T-helper 17 cell (primary cell): ENCODE measurements at regions not wholly inside any gene's neighbourhood (a gene's known extent, or its start where the extent isn't known, plus 50 kb on each side); places are given as distances from the start of the nearest gene placed in this dataset.
"Not testable (repeated sequence)": the region's sequence is repeated elsewhere in the genome, so short reads cannot be mapped to it uniquely, and the experiment has no call there.

Source experiments
- ATAC-seq: fragments of 150-1000 bp; cut with Tn5 transposase; 2 replicates; pipeline ENCODE4 v1.10.0; 2021; ENCODE audit warnings: mild to moderate bottlenecking, moderate library complexity
- DNase-seq, 3 donors: peaks; one replicate each; pipeline versions ENCODE4 v3.0.0 to v3.0.0-alpha.2; 2020 to 2021
- H3K9me3 ChIP-seq: one replicate; pipeline ENCODE4 v1.7.0; 2013; ENCODE audit warnings: low read length, mild to moderate bottlenecking; ENCODE audit not compliant: control insufficient read depth, poor library complexity, severe bottlenecking
- H3K27ac Mint-ChIP-seq: one replicate; pipeline ENCODE4 v1.8.0; 2022; ENCODE audit warnings: mild to moderate bottlenecking, moderate library complexity, mixed read lengths
- H3K27me3 Mint-ChIP-seq: one replicate; pipeline ENCODE4 v1.8.0; 2022; ENCODE audit warnings: mixed read lengths
- H3K36me3 Mint-ChIP-seq: one replicate; pipeline ENCODE4 v1.8.0; 2022; ENCODE audit warnings: low read depth, mixed read lengths
- H3K4me1 Mint-ChIP-seq: one replicate; pipeline ENCODE4 v1.8.0; 2022; ENCODE audit warnings: mild to moderate bottlenecking, mixed read lengths
- H3K4me3 Mint-ChIP-seq: one replicate; pipeline ENCODE4 v1.8.0; 2022; ENCODE audit warnings: mild to moderate bottlenecking, moderate library complexity, mixed read lengths

DNA sequence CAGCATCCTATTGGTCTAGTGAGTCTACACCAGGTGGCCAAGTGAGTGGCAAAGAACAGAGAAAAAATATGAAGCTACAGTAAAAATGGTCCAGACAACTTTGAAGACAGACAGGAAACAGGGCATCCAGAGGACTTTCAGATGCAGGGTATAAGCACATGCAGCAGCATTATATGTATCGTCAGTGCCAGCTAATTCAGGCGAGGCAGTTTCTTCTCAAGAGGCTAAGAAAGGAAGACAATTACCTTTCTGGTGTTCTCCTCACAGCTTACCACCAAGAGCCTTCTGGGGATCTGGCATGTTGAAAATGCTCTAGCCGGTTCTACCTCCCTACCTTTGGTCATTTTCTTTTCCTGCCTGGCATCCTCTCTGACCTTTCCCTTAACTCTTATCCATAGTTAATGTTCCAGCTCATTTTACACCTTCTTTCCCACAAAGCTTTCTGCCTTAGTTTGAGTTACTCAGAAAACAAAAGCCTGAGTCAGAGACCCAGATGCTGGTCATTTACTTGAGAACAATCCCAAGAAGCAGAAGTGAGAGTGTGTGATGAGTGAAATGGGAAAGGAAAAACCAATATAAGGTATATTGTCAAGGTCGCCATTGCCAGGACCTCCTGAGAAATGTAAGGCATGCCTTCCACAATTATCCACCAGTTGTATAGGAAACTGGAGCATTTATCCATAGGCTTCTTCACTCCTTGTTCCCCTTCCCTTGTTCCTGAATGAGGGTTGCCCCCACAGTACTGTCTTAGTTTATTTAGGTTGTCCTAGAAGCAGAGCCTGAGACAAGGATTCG lies 444.1 kb downstream of the PLPP3 start:
- Mint-ChIP-seq H3K27ac (no peak overlapping the region), H3K4me1 (no peaks in the 10 kb centered on the region), H3K4me3 (no peak overlapping the region), H3K27me3 (peaks cover 5% of the 10 kb centered on the region), H3K36me3 (no peaks in the 10 kb centered on the region)
- DNase-seq, result no peak
- no peak for ATAC-seq
- no peaks in the 10 kb centered on the region for H3K9me3 ChIP-seq

DNA sequence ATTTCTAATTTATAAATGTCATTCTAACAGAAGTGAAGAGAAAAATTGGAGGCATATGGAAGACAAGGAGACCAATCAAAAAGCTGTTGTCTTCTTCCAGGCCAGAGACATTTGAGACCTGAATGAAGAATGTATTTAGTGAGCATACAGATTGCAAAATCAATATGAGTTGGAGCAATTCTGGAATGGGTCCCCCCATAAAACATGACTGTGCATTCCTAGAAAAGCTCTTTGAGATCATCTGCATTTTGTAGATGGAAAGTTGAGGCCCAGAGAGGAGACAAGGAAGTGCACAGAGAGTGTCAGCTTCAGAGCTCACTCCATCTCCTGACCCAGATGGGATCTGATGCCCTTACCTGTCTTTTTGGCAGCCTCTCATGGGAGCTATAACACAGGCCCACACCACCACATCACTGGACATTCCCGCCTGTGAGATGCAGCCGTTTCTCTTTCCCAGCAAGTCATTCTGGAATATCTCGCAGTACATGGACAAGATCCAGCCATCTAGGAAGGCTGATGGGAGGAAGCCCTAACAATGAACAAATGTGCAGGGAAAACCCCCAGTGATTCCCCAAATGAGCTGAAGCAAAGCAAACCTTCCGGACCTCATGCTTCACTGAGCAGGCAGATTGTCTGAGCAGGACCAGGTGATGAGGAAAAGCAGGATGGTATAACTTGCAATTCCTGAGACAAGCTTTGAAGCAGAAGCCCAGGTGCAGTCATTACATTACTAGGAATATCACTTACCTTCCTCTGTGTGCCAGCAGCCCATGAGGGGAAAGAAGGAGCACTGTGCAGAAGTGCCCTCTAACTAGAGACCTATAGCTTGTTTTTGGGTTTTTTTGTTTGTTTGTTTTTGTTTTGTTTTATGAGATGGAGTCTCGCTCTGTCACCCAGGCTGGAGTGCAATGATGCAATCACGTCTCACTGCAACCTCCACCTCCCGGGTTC lies 445.6 kb downstream of the PLPP3 start:
- no peaks in the 10 kb centered on the region for H3K4me1 Mint-ChIP-seq
- no peak overlapping the region for H3K27ac Mint-ChIP-seq
- DNase-seq (no peak), ATAC-seq (no peak)
- H3K36me3 Mint-ChIP-seq, result no peaks in the 10 kb centered on the region
- no peaks in the 10 kb centered on the region for H3K27me3 Mint-ChIP-seq
- no peaks in the 10 kb centered on the region for H3K9me3 ChIP-seq
- H3K4me3 Mint-ChIP-seq, result no peak overlapping the region

DNA sequence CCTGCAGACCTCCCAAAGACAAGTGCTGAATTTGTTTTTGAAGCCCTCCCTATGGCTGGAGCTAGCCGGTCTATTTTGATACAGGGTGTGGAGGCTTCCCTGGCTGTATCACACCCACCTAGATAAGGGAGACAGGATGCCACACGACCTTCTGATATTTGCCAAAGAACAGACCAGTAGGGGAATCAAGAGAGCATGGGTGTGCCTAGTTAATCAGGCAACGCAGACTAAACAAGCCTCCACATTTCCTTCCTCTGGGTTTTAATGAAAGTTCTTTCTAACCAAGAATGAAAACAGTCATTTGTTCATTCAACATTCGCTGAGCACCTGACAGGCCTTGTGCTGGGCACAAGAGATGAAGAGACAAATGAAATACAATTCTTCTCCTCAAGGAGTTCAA lies 446.8 kb downstream of the PLPP3 start:
- DNase-seq (no peak), ATAC-seq (no peak)
- H3K9me3 ChIP-seq, result no peaks in the 10 kb centered on the region
- Mint-ChIP-seq H3K27me3 (no peaks in the 10 kb centered on the region), H3K4me1 (no peaks in the 10 kb centered on the region), H3K27ac (no peak overlapping the region), H3K4me3 (no peak overlapping the region), H3K36me3 (no peaks in the 10 kb centered on the region)

GRCh38 chr1:56129837-56130236 lies 449.5 kb downstream of the PLPP3 start:
- no peaks in the 10 kb centered on the region for H3K36me3 Mint-ChIP-seq
- H3K4me1 Mint-ChIP-seq, result no peaks in the 10 kb centered on the region
- H3K9me3 ChIP-seq, result no peaks in the 10 kb centered on the region
- no peaks in the 10 kb centered on the region for H3K27me3 Mint-ChIP-seq
- H3K4me3 Mint-ChIP-seq, result no peak overlapping the region
- no peak for DNase-seq
- no peak overlapping the region for H3K27ac Mint-ChIP-seq
- ATAC-seq, result no peak

DNA sequence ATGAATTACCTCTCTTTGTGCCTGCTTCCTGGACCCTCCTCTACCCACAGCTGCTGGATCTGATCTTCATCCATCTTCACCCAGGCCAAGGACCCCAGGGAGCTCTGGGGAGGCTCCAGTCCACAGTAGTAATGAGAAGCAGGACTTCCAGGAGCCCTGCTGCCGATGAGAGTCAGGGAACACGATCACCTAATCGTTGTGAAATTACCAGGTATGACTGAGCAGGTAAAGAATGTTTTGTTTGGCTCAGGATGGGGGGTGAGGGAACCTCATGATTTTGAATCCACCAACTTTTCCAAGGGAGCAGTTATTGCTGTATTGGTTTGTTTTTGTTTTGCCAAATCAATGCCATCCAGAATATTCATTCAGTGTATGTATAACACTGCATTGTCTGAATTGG lies 454.0 kb downstream of the PLPP3 start:
- no peak overlapping the region for H3K4me3 Mint-ChIP-seq
- no peak for DNase-seq
- no peaks in the 10 kb centered on the region for H3K9me3 ChIP-seq
- no peak for ATAC-seq
- H3K4me1 Mint-ChIP-seq, result no peaks in the 10 kb centered on the region
- H3K36me3 Mint-ChIP-seq, result no peaks in the 10 kb centered on the region
- no peak overlapping the region for H3K27ac Mint-ChIP-seq
- no peaks in the 10 kb centered on the region for H3K27me3 Mint-ChIP-seq

- H3K27ac Mint-ChIP-seq, result no peak overlapping the region
- H3K4me3 Mint-ChIP-seq, result no peak overlapping the region
- no peaks in the 10 kb centered on the region for H3K27me3 Mint-ChIP-seq
- DNase-seq (no peak), ATAC-seq (no peak)
- no peaks in the 10 kb centered on the region for H3K4me1 Mint-ChIP-seq
- no peaks in the 10 kb centered on the region for H3K36me3 Mint-ChIP-seq
- H3K9me3 ChIP-seq, result no peaks in the 10 kb centered on the region
Observed at GRCh38 chr1:56123826-56124225, 455.5 kb downstream of the PLPP3 start.

- DNase-seq, result no peak
- Mint-ChIP-seq H3K36me3 (no peaks in the 10 kb centered on the region), H3K4me1 (no peaks in the 10 kb centered on the region), H3K4me3 (no peak overlapping the region), H3K27ac (no peak overlapping the region), H3K27me3 (no peaks in the 10 kb centered on the region)
- no peak for ATAC-seq
- no peaks in the 10 kb centered on the region for H3K9me3 ChIP-seq
Observed at GRCh38 chr1:56123421-56123820, 455.9 kb downstream of the PLPP3 start.

- Mint-ChIP-seq H3K27ac (no peak overlapping the region), H3K4me1 (no peaks in the 10 kb centered on the region), H3K36me3 (no peaks in the 10 kb centered on the region), H3K4me3 (no peak overlapping the region), H3K27me3 (no peaks in the 10 kb centered on the region)
- DNase-seq, result no peak
- no peaks in the 10 kb centered on the region for H3K9me3 ChIP-seq
- ATAC-seq, result no peak
Observed at GRCh38 chr1:56120021-56120420, 459.3 kb downstream of the PLPP3 start.

DNA sequence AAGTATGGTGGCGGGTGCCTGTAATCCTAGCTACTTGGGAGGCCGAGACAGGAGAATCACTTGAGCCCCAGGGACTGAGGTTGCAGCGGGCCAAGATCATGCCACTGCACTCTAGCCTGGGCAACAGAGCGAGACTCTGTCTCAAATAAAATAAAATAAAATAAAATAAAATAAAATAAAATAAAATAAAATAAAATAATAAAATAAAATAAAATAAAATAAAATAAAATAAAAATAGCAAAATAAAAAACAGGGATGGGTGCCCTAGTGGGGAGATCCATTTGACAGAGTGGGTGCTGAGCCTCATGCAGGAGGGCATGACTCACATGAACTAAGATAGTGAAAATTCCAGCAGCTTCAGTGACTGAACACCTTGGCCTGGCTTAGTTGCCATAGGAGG lies 460.7 kb downstream of the PLPP3 start:
- DNase-seq, H3K4me3 Mint-ChIP-seq, H3K9me3 ChIP-seq, H3K27me3 Mint-ChIP-seq, ATAC-seq, H3K4me1 Mint-ChIP-seq, H3K27ac Mint-ChIP-seq, H3K36me3 Mint-ChIP-seq: not testable (repeated sequence)

GRCh38 chr1:56115701-56116100 lies 463.7 kb downstream of the PLPP3 start:
- H3K4me3 Mint-ChIP-seq, result no peak overlapping the region
- DNase-seq (no peak), ATAC-seq (no peak)
- H3K36me3 Mint-ChIP-seq, result no peaks in the 10 kb centered on the region
- no peaks in the 10 kb centered on the region for H3K27me3 Mint-ChIP-seq
- H3K9me3 ChIP-seq, result no peaks in the 10 kb centered on the region
- H3K27ac Mint-ChIP-seq, result no peak overlapping the region
- no peaks in the 10 kb centered on the region for H3K4me1 Mint-ChIP-seq

GRCh38 chr1:56113679-56114078 lies 465.7 kb downstream of the PLPP3 start:
- H3K36me3 Mint-ChIP-seq, result no peaks in the 10 kb centered on the region
- no peak overlapping the region for H3K4me3 Mint-ChIP-seq
- no peak overlapping the region for H3K27ac Mint-ChIP-seq
- no peaks in the 10 kb centered on the region for H3K4me1 Mint-ChIP-seq
- DNase-seq (no peak), ATAC-seq (no peak)
- H3K9me3 ChIP-seq, result peaks cover 3% of the 10 kb centered on the region
- no peaks in the 10 kb centered on the region for H3K27me3 Mint-ChIP-seq

DNA sequence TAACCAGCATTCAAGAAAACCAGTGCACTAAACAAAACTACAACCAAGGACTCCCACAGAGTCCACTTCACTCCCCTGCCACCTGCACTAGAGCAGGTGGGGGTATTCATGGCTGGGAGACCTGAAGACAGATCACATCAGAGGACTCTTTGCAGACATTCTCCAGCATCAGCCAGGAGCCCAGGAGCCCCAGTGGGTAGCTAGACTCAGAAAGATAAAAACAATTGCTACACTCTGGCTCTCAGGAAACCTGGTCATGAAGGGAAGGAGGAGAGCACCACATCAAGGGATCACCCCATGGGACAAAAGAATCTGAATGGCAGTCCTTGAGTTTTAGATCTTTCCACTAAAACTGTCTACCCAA lies 472.1 kb downstream of the PLPP3 start:
- Mint-ChIP-seq H3K4me3 (no peak overlapping the region), H3K27ac (no peak overlapping the region), H3K27me3 (no peaks in the 10 kb centered on the region), H3K36me3 (no peaks in the 10 kb centered on the region), H3K4me1 (no peaks in the 10 kb centered on the region)
- peaks cover 3% of the 10 kb centered on the region for H3K9me3 ChIP-seq
- ATAC-seq (no peak), DNase-seq (no peak)

DNA sequence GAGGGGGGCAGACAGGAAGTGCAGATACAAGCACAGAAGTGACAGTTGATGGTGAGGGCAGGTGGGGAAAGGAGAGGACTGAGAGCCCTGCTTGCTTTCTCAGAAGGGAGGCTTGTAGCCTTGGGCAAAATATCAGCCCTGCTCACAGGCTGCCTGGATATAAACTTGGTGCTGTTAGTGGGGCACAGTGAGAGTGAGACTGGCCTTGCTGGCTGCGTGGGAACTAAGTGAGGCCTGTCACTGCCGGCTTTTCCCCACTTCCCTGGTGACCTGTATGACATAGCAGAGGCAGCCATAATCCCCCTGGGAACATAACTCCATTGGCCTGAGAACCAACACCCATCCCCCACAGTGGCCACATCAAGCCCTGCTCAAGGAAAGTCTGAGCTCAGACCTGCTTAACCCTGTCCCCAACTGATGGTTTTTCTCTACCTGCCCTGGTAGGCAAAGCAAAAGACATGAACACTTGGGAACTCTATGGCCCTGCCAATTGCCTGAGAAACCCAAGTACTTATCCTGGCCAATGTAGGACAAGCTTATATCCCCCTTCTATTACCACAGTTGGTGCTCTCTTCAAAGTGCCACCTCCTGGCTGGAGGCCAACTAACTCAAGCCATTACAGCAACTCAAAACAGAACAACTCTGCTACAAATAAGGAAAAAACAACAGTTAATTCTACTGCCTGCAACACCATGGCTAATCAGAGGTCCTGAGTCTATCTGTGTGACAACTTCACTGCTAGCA lies 472.7 kb downstream of the PLPP3 start:
- no peak overlapping the region for H3K4me3 Mint-ChIP-seq
- no peak for DNase-seq
- no peak for ATAC-seq
- H3K4me1 Mint-ChIP-seq, result no peaks in the 10 kb centered on the region
- peaks cover 3% of the 10 kb centered on the region for H3K9me3 ChIP-seq
- H3K27me3 Mint-ChIP-seq, result no peaks in the 10 kb centered on the region
- no peak overlapping the region for H3K27ac Mint-ChIP-seq
- H3K36me3 Mint-ChIP-seq, result no peaks in the 10 kb centered on the region
